OCI-LY1 (cell line): ENCODE measurements at regions not wholly inside any gene's neighbourhood (a gene's known extent, or its start where the extent isn't known, plus 50 kb on each side); places are given as distances from the start of the nearest gene placed in this dataset.

ENCODE experiments used
- H2AFZ ChIP-seq: fragments of 200-600 bp; sonication (generic), shearing (Covaris generic); 2 replicates; pipeline ENCODE4 v1.6.0; 2014; ENCODE audit warnings: antibody characterized with exemption, mild to moderate bottlenecking, low read length
- H3F3A ChIP-seq: fragments of 200-600 bp; sonication (generic), shearing (Covaris generic); 2 replicates; pipeline ENCODE4 v1.6.0; 2014; ENCODE audit warnings: mild to moderate bottlenecking, antibody characterized with exemption, low read length, moderate library complexity; ENCODE audit not compliant: insufficient read depth
- H3K27ac ChIP-seq: fragments of 200-600 bp; sonication (generic); 2 replicates; pipeline ENCODE4 v1.5.1; 2014; ENCODE audit warnings: low read length, mixed run types, mild to moderate bottlenecking, low read depth; ENCODE audit not compliant: poor library complexity, severe bottlenecking
- H3K27me3 ChIP-seq: fragments of 200-600 bp; sonication (generic); 2 replicates; pipeline ENCODE4 v1.6.0; 2014; ENCODE audit warnings: antibody characterized with exemption, mild to moderate bottlenecking, low read length, moderate library complexity; ENCODE audit not compliant: insufficient read depth
- H3K36me3 ChIP-seq: fragments of 200-600 bp; sonication (generic); 2 replicates; pipeline ENCODE4 v1.6.1; 2014; ENCODE audit warnings: mild to moderate bottlenecking, antibody characterized with exemption, low read length, moderate library complexity, mixed read lengths; ENCODE audit not compliant: insufficient read depth
- H3K4me1 ChIP-seq: fragments of 200-600 bp; sonication (generic); 2 replicates; pipeline ENCODE4 v1.5.1; 2014; ENCODE audit warnings: mild to moderate bottlenecking, low read length, moderate library complexity; ENCODE audit not compliant: insufficient read depth, severe bottlenecking
- H3K4me2 ChIP-seq: fragments of 200-600 bp; sonication (generic), shearing (Covaris generic); 2 replicates; pipeline ENCODE4 v1.6.1; 2014; ENCODE audit warnings: low read length
- H3K4me3 ChIP-seq: fragments of 200-600 bp; sonication (generic); 2 replicates; pipeline ENCODE4 v1.5.1; 2014; ENCODE audit warnings: low read length, low read depth, mild to moderate bottlenecking, mixed read lengths; ENCODE audit not compliant: poor library complexity, severe bottlenecking
- H3K79me2 ChIP-seq: fragments of 200-600 bp; shearing (Covaris generic); 2 replicates; pipeline ENCODE4 v1.6.1; 2016; ENCODE audit warnings: mixed run types, low read length, mixed read lengths; ENCODE audit not compliant: insufficient read depth
- H3K9ac ChIP-seq: fragments of 200-600 bp; sonication (generic), shearing (Covaris generic); 2 replicates; pipeline ENCODE4 v1.6.1; 2014; ENCODE audit warnings: mild to moderate bottlenecking, low read length, mixed read lengths
- H3K9me2 ChIP-seq: fragments of 200-600 bp; sonication (generic), shearing (Covaris generic); 2 replicates; pipeline ENCODE4 v1.6.1; 2014; ENCODE audit warnings: low read depth, mild to moderate bottlenecking, low read length, mixed read lengths
- H3K9me3 ChIP-seq: fragments of 200-600 bp; shearing (Covaris generic); 2 replicates; pipeline ENCODE4 v1.6.1; 2014; ENCODE audit warnings: low read length, mixed read lengths
- H4K20me1 ChIP-seq: fragments of 200-600 bp; sonication (generic), shearing (Covaris generic); 2 replicates; pipeline ENCODE4 v1.6.0; 2016; ENCODE audit warnings: mild to moderate bottlenecking, low read length; ENCODE audit not compliant: insufficient read depth
- EZH2 ChIP-seq: fragments of 200-600 bp; sonication (generic), shearing (Covaris generic); IDR thresholded peaks from 2 replicates; pipeline ENCODE4 v1.8.0; 2017; ENCODE audit warnings: borderline replicate concordance, mixed run types, mild to moderate bottlenecking, antibody characterized with exemption, low read length, moderate library complexity, mixed read lengths
- TF ChIP-seq, protein P1 (sequence below): fragments of 200-600 bp; sonication (generic), shearing (Covaris generic); IDR thresholded peaks from 2 replicates; pipeline ENCODE4 v1.5.1; 2017; ENCODE audit warnings: mild to moderate bottlenecking, antibody characterized with exemption, low read length, moderate library complexity, mixed read lengths

DNA sequence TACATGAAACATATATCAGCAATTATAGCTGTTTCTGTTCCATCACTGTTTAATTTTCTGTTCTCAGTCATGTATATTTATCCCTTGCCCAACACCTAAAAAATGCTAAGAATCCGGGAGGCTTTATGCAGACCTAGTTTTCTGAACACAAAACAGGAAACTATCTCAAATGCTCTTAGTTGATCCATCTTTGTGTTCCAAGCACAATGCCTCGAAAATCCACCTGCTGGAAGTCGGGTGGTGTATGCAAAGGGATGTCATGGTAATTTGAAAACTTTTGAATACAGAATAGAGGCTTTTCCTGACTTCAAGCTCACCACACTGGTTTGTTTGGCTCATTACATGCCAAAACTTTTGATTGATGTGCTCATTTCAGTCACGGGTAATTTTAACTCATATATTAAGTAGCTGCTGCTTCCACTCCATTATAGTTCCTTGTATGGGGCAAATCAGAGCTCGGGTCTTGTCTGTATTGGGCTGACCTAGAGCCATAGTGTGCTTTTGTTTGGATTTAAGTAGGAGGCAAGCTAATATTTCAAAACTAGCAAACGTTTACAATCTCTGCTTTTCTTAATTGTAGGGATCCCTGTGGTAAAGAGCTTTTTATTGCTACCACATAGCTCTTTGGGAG is 646.5 kb upstream of the EPHA7 start:
- no peaks in the 10 kb centered on the region for H3K9me3 ChIP-seq
- H3K27me3 ChIP-seq: no peaks in the 10 kb centered on the region
- H3K9me2 ChIP-seq: no peaks in the 10 kb centered on the region
- H3K4me1 ChIP-seq: no peaks in the 10 kb centered on the region
- no peaks in the 10 kb centered on the region for H4K20me1 ChIP-seq
- no peak overlapping the region for H3K4me3 ChIP-seq
- H3F3A ChIP-seq: no peaks in the 10 kb centered on the region
- no peak overlapping the region for H3K4me2 ChIP-seq
- H3K27ac ChIP-seq: no peak overlapping the region
- no peaks in the 10 kb centered on the region for H3K79me2 ChIP-seq
- no peaks in the 10 kb centered on the region for H3K36me3 ChIP-seq
- no peak overlapping the region for H2AFZ ChIP-seq
- H3K9ac ChIP-seq: no peak overlapping the region
- TF ChIP-seq, protein P1, sequence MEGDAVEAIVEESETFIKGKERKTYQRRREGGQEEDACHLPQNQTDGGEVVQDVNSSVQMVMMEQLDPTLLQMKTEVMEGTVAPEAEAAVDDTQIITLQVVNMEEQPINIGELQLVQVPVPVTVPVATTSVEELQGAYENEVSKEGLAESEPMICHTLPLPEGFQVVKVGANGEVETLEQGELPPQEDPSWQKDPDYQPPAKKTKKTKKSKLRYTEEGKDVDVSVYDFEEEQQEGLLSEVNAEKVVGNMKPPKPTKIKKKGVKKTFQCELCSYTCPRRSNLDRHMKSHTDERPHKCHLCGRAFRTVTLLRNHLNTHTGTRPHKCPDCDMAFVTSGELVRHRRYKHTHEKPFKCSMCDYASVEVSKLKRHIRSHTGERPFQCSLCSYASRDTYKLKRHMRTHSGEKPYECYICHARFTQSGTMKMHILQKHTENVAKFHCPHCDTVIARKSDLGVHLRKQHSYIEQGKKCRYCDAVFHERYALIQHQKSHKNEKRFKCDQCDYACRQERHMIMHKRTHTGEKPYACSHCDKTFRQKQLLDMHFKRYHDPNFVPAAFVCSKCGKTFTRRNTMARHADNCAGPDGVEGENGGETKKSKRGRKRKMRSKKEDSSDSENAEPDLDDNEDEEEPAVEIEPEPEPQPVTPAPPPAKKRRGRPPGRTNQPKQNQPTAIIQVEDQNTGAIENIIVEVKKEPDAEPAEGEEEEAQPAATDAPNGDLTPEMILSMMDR: no peak
- no peak for TF ChIP-seq EZH2

- no peaks in the 10 kb centered on the region for H3K9me3 ChIP-seq
- H3K79me2 ChIP-seq: no peaks in the 10 kb centered on the region
- no peaks in the 10 kb centered on the region for H3K4me1 ChIP-seq
- no peak overlapping the region for H3K9ac ChIP-seq
- H3K27ac ChIP-seq: no peak overlapping the region
- no peaks in the 10 kb centered on the region for H3K36me3 ChIP-seq
- H2AFZ ChIP-seq: no peak overlapping the region
- H3K4me2 ChIP-seq: no peak overlapping the region
- no peak overlapping the region for H3K4me3 ChIP-seq
- no peak for TF ChIP-seq EZH2
- TF ChIP-seq, protein P1: no peak
- H3K27me3 ChIP-seq: no peaks in the 10 kb centered on the region
- no peaks in the 10 kb centered on the region for H3F3A ChIP-seq
- H3K9me2 ChIP-seq: no peaks in the 10 kb centered on the region
- H4K20me1 ChIP-seq: no peaks in the 10 kb centered on the region
Measured at GRCh38 chr6:94052749-94053148, 633.4 kb upstream of the EPHA7 start.

DNA sequence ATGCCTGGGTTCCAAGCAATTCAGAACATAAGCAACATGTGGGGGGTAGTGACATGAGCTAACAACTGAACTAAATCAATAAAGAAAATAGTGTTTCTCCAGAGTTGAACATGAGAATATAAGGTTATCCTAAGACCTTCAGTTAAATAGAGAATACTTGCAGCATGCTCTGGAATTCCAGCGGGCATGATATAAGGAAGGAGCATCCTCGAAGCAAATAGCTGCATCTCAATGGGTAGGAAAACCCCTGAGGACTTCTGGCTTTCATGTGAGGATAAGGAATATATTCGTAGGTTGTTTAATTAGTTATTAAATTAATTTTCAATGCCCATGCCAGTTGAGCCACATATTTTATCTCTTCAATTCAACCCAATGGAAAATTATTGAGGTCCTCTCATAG is 631.2 kb upstream of the EPHA7 start:
- Histone ChIP-seq H3K4me2 (no peak overlapping the region), H3K9ac (no peak overlapping the region)

More for the DNA sequence above, 631.2 kb upstream of the EPHA7 start:
- TF ChIP-seq, protein P1: no peak
- TF ChIP-seq EZH2: no peak
- H3K9me3 ChIP-seq: no peaks in the 10 kb centered on the region
- no peaks in the 10 kb centered on the region for H3K79me2 ChIP-seq
- H3K4me1 ChIP-seq: no peaks in the 10 kb centered on the region
- H2AFZ ChIP-seq: no peak overlapping the region
- H3K9me2 ChIP-seq: no peaks in the 10 kb centered on the region
- no peaks in the 10 kb centered on the region for H3K27me3 ChIP-seq
- no peaks in the 10 kb centered on the region for H4K20me1 ChIP-seq
- no peaks in the 10 kb centered on the region for H3K36me3 ChIP-seq
- no peak overlapping the region for H3K4me3 ChIP-seq
- H3F3A ChIP-seq: no peaks in the 10 kb centered on the region
- H3K27ac ChIP-seq: no peak overlapping the region
